ENCODE measurements at regions not wholly inside any gene's neighbourhood (a gene's known extent, or its start where the extent isn't known, plus 50 kb on each side); places are given as distances from the start of the nearest gene placed in this dataset.
"Not testable (repeated sequence)": the region's sequence is repeated elsewhere in the genome, so short reads cannot be mapped to it uniquely, and the experiment has no call there.

- no peaks in the 10 kb centered on the region for H3K9me3 ChIP-seq (ENCODE audit: low read length)
- no peaks in the 10 kb centered on the region for H3K36me3 ChIP-seq (ENCODE audit: insufficient read depth, low read length)
- H3K9ac ChIP-seq (ENCODE audit: low read length): no peak overlapping the region
- TF ChIP-seq POLR2AphosphoS5 (IDR thresholded peaks at IDR 0.05) (no peak), TAF1 (IDR thresholded peaks at IDR 0.05; ENCODE audit: low read depth) (no peak), EP300 (conservative IDR thresholded peaks at IDR 0.05; ENCODE audit: poor library complexity, severe bottlenecking) (no peak), MXI1 (conservative IDR thresholded peaks at IDR 0.05; ENCODE audit: poor library complexity, severe bottlenecking) (no peak), SMC3 (conservative IDR thresholded peaks at IDR 0.05; ENCODE audit: poor library complexity) (no peak)
- TF ChIP-seq, protein P1, sequence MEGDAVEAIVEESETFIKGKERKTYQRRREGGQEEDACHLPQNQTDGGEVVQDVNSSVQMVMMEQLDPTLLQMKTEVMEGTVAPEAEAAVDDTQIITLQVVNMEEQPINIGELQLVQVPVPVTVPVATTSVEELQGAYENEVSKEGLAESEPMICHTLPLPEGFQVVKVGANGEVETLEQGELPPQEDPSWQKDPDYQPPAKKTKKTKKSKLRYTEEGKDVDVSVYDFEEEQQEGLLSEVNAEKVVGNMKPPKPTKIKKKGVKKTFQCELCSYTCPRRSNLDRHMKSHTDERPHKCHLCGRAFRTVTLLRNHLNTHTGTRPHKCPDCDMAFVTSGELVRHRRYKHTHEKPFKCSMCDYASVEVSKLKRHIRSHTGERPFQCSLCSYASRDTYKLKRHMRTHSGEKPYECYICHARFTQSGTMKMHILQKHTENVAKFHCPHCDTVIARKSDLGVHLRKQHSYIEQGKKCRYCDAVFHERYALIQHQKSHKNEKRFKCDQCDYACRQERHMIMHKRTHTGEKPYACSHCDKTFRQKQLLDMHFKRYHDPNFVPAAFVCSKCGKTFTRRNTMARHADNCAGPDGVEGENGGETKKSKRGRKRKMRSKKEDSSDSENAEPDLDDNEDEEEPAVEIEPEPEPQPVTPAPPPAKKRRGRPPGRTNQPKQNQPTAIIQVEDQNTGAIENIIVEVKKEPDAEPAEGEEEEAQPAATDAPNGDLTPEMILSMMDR (IDR thresholded peaks at IDR 0.05; ENCODE audit: poor library complexity, severe bottlenecking): no peak
- H3K9me2 ChIP-seq (ENCODE audit: insufficient read depth, low read length): no peaks in the 10 kb centered on the region
- H3K79me2 ChIP-seq (replicated peaks; ENCODE audit: insufficient read depth, low read length): no peaks in the 10 kb centered on the region
- no peak overlapping the region for H3K4me3 ChIP-seq (ENCODE audit: low read length)
- no peak overlapping the region for H3K4me2 ChIP-seq (ENCODE audit: low read length)
- H3K27me3 ChIP-seq (ENCODE audit: insufficient read depth, low read depth, low read length): no peaks in the 10 kb centered on the region
- no peak overlapping the region for H3K27ac ChIP-seq (ENCODE audit: low read length)
- H4K20me1 ChIP-seq (ENCODE audit: insufficient read depth): no peaks in the 10 kb centered on the region
- H2AFZ ChIP-seq (ENCODE audit: low read depth, low read length): no peak overlapping the region
- H3F3A ChIP-seq (ENCODE audit: insufficient read depth, low read length, poor library complexity, severe bottlenecking): no peaks in the 10 kb centered on the region
Measured at GRCh38 chr1:102498929-102499328, 502.2 kb upstream of the OLFM3 start.

DNA sequence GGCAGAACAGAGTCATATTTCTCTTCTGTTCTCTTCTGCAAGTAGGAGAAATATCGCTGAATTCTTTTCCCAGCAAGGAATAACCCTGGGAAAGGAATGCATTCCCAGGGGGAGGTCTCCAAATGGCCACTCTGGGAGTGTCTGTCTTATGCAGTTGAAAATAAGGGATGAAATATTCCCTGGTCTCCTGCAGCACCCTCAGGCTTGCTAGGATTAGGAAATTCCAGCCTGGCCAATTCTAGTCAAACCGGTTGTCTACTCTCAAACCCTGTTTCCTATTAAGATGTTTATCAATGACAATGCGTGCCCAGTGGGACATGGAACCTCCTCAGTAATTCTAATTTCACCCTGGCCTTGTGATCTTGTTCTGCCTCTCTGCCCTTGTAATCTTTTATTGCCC, 501.1 kb upstream of the OLFM3 start:
- H3K36me3 ChIP-seq (ENCODE audit: insufficient read depth, low read length); H3K27me3 ChIP-seq (ENCODE audit: insufficient read depth, low read depth, low read length); H3K4me3 ChIP-seq (ENCODE audit: low read length); H3K9me3 ChIP-seq (ENCODE audit: low read length); H4K20me1 ChIP-seq (ENCODE audit: insufficient read depth); H3K9ac ChIP-seq (ENCODE audit: low read length); H3K27ac ChIP-seq (ENCODE audit: low read length); H3K4me2 ChIP-seq (ENCODE audit: low read length); H3F3A ChIP-seq (ENCODE audit: insufficient read depth, low read length, poor library complexity, severe bottlenecking); H2AFZ ChIP-seq (ENCODE audit: low read depth, low read length); H3K79me2 ChIP-seq (replicated peaks; ENCODE audit: insufficient read depth, low read length); H3K9me2 ChIP-seq (ENCODE audit: insufficient read depth, low read length): not testable (repeated sequence)

DNA sequence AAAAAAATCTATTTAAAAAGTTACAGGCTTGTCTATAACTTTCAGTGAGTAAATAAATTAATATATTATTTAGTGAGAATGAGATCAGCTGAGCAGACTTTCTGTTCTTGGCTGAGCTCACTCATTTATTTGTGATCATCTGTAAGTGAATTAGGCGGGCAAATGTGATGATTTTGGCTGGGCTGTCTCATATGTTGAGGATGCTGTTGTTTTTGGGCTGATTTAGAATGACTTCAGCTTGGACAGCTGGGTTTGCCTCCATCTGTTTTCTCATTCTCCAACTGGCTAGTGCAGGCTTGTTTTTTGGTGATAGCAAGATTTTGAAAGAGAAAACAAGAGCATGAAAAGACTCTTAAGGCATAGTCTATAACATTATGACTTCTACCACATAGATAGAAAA, 475.8 kb upstream of the OLFM3 start:
- H3K4me2 ChIP-seq (ENCODE audit: low read length): no peak overlapping the region
- no peaks in the 10 kb centered on the region for H3K36me3 ChIP-seq (ENCODE audit: insufficient read depth, low read length)
- H3K4me3 ChIP-seq (ENCODE audit: low read length): no peak overlapping the region
- no peaks in the 10 kb centered on the region for H3K27me3 ChIP-seq (ENCODE audit: insufficient read depth, low read depth, low read length)
- no peaks in the 10 kb centered on the region for H3K9me2 ChIP-seq (ENCODE audit: insufficient read depth, low read length)
- H3K27ac ChIP-seq (ENCODE audit: low read length): no peak overlapping the region
- H2AFZ ChIP-seq (ENCODE audit: low read depth, low read length): no peak overlapping the region
- no peaks in the 10 kb centered on the region for H3K9me3 ChIP-seq (ENCODE audit: low read length)
- H3F3A ChIP-seq (ENCODE audit: insufficient read depth, low read length, poor library complexity, severe bottlenecking): no peaks in the 10 kb centered on the region
- H3K9ac ChIP-seq (ENCODE audit: low read length): no peak overlapping the region
- H3K79me2 ChIP-seq (replicated peaks; ENCODE audit: insufficient read depth, low read length): no peaks in the 10 kb centered on the region
- TF ChIP-seq REST (IDR thresholded peaks at IDR 0.05; ENCODE audit: borderline replicate concordance) (no peak), MXI1 (conservative IDR thresholded peaks at IDR 0.05; ENCODE audit: poor library complexity, severe bottlenecking) (no peak), RAD21 (conservative IDR thresholded peaks at IDR 0.05) (no peak), EZH2 (IDR thresholded peaks at IDR 0.05; ENCODE audit: borderline replicate concordance, insufficient read depth, low read length, poor library complexity, severe bottlenecking) (no peak), SMC3 (conservative IDR thresholded peaks at IDR 0.05; ENCODE audit: poor library complexity) (no peak), EP300 (conservative IDR thresholded peaks at IDR 0.05; ENCODE audit: poor library complexity, severe bottlenecking) (no peak), TAF1 (IDR thresholded peaks at IDR 0.05; ENCODE audit: low read depth) (no peak), POLR2AphosphoS5 (IDR thresholded peaks at IDR 0.05) (no peak)
- TF ChIP-seq, protein P1 (IDR thresholded peaks at IDR 0.05; ENCODE audit: poor library complexity, severe bottlenecking): no peak
- no peaks in the 10 kb centered on the region for H4K20me1 ChIP-seq (ENCODE audit: insufficient read depth)

Data from neural cell (in vitro differentiated cells).